IPS-NIHi11 (cell line): ENCODE measurements at regions not wholly inside any gene's neighbourhood (a gene's known extent, or its start where the extent isn't known, plus 50 kb on each side); places are given as distances from the start of the nearest gene placed in this dataset.
"Not testable (repeated sequence)": the region's sequence is repeated elsewhere in the genome, so short reads cannot be mapped to it uniquely, and the experiment has no call there.

Experiments
- DNase-seq: peaks from one replicate; pipeline ENCODE4 v3.0.0; 2012; ENCODE audit warnings: mixed read lengths, low spot score

DNA sequence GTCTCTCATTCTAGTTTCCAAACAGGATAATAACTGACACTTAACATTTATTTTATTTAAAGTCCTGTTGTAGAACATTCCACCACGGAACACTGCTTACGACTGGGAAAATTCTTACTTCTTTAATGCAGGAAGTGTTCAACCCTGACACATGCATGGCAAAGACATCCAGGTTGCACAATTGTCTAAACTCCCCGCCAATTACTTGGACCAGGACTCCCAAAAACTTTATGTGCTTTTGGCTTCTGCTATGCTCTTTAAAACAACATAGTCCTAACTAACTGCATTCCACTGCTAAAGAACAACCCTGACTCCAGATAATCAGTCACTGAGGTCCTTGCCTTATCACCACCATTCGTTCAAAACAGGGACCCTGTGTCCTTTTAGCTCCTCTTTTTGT, 995.8 kb downstream of the LTN1 start:
- DNase-seq = not testable (repeated sequence)

DNA sequence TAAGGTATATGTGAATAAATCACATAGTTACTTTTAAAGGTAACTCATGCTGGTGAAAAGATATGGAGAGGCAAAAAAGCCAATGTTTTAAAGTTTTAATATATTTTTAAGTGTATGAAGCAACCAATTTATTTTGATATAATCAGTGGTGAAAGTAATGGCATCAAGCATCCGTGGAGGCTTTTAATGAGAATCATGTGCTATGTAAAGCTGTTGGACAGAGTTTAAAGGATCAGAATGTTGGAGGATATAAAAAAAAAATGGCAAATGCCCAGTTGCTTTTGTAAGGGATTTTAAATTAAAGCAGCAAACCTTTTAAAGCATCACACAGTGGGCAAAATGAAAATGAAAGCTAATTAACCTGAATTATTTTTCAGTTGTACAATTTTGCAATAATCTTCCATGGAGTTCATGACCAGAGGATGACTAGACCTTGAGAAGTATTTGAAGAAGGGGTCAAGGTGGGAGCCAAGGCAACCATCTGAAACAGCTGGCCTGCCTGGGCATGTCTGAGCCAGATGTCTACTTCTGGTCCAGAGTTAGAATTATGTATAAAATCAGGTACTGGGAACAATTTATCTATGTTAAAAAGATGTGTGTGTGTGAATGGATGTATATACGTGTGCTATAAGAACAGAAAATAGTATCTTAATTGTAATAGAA, 1007.9 kb downstream of the LTN1 start:
- DNase-seq = not testable (repeated sequence)

- not testable (repeated sequence) for DNase-seq
Measured at GRCh38 chr21:27979446-27979845, 1012.6 kb upstream of the ADAMTS5 start.

DNA sequence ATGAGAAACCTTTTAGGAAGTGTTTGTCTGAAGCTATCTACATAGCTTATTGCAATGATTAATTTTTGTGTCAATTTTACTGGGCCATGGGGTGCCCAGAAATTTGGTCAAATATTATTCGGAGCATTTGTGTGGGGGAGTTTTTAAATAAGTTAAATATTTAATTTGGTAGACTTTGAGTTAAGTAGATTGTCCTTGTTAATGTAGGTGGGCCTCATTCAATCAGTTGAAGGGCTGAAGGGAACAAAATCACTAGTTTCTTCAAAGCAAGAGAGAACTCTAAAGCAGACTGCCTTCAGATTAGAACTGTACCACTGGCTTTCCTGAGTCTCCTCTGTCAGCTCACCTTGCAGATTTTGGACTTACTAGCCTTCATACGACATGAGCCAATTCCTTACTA, 1008.6 kb upstream of the ADAMTS5 start:
- no peak for DNase-seq

GRCh38 chr21:27974152-27974551, 1007.3 kb upstream of the ADAMTS5 start:
- DNase-seq = not testable (repeated sequence)

DNA sequence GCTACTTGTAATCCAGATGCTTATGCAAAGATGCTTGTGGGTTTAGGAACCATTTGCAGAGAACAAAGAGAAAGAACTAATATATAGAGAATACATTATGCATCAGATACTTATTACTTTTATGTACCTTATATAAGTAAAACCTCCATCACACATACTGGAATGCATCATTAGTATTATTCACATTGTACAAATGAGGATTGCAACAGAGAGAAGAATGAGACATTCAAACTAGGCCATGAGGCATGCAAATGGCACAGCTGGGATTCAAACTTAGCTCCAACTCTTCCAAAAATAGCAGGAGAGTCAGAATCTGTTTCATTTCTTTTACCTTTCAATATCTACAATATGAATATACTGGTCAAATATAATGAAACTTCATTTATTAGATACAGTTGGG, 1001.4 kb upstream of the ADAMTS5 start:
- not testable (repeated sequence) for DNase-seq

DNA sequence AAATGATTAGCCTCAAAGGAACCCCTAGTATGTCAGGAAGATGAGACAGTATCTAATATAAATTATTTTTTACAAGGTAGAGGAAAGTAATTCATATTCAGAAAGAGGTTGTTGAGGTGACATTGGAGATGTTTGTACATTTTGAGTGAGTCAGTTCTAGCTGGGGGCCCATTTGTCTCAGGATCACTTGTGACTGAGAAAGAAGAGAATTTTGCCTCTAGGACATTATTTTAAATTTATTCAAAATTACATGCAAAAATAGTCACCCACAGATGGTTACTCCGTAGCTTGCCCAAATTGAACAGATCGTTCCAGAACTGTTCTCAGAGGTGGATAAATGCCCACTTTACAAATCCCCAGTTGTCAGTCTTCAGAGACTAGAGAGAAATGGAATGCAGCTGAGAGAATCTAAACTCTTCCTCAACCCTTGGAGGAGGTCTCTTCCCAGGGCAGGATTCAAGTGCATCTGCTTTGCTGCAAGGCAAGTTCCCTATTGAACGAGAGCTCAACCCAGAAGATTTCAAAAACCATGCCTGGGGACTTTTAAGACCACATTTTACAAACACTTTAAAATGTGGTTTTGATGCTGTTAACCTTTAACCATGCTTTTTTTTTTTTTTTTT, 987.8 kb upstream of the ADAMTS5 start:
- DNase-seq = no peak

- no peak for DNase-seq
Measured at GRCh38 chr21:27953340-27954045, 986.6 kb upstream of the ADAMTS5 start.

DNA sequence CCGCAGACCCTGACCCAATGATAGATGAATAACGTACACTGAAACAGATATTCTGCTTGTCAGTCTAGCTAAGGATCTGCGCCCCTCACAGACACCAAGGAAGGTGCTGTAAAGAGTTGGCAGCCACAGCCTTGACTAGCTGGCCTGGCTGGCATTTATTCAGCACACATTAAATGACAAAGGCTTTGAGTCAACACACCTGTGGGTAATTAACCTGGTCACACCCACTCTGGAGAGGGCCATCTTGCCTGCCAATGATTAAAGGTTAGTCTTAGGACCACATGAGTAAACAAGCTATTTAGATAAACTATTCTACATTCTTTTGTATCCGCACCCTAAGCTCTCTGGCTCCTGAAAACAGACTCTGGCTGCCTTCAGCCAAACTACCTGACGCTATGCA, 982.2 kb upstream of the ADAMTS5 start:
- not testable (repeated sequence) for DNase-seq

GRCh38 chr21:27930108-27930767, 963.4 kb upstream of the ADAMTS5 start:
- DNase-seq = not testable (repeated sequence)

DNA sequence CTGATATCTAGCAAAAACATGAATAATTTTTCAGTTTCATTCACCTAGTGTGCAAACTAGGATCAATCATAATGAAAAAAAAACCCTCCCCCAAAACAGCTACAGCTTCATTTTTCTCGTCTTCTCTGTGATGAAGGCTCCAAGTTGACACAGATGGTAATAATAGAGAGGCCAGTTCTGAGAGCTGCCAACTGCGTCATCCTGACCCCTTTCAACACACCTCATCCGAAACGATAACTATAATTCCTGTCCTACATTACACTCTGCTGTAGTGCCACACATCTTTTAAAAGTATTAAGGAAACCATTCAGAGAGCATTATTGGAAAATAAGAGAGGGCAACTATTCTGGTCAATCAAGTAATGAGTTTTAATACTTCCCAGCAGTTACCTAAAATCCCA, 962.3 kb upstream of the ADAMTS5 start:
- DNase-seq = not testable (repeated sequence)

DNA sequence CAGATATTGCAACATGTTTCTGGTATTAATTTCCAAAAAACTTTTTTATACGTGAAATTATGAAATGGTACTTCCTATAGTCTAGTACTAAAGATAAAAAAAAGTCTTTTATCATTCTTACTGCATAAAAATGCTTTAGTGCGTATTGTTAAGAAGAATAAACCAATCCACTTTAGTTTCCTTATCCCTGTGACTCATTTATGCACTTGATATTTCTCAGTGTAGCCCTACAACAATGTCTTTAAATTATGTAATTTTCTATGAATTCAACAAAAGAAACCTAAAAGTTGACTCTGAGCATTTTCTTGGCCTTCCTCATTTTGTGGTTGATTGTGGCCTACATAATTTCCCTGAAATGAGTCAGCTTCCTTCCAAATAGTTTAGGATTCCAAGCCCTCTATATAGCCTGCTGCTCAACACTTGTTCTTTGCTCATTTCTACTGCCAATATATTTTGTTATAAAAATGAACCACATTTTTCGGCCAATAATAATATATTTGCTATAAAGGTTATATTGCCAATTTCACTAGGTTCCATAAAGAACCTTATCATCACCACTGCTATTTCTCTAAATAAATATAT, 961.7 kb upstream of the ADAMTS5 start:
- not testable (repeated sequence) for DNase-seq

- DNase-seq = not testable (repeated sequence)
Measured at GRCh38 chr21:27921421-27921820, 954.5 kb upstream of the ADAMTS5 start.

GRCh38 chr21:27917966-27918365, 951.1 kb upstream of the ADAMTS5 start:
- DNase-seq = not testable (repeated sequence)

GRCh38 chr21:27916326-27916725, 949.4 kb upstream of the ADAMTS5 start:
- not testable (repeated sequence) for DNase-seq

DNA sequence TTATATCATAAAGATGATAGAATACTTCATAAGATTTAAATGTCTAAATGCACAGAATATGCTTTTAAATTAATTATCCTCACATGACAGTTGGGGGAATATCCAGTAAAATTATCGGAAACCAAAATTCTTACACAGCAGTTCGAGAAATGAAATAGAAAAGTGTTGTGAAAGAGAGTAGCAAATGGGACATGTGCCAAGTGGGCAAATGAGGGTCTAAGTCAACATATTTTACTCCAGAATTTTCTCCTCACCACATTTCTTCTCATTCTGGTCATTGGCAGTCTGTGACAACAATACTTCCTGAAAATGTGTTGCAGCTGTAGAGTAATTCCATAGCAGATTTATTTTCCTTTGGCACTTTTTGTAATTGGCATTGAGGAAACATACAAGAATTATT, 945.2 kb upstream of the ADAMTS5 start:
- DNase-seq = not testable (repeated sequence)

- not testable (repeated sequence) for DNase-seq
Measured at GRCh38 chr21:27909487-27909886, 942.6 kb upstream of the ADAMTS5 start.

DNA sequence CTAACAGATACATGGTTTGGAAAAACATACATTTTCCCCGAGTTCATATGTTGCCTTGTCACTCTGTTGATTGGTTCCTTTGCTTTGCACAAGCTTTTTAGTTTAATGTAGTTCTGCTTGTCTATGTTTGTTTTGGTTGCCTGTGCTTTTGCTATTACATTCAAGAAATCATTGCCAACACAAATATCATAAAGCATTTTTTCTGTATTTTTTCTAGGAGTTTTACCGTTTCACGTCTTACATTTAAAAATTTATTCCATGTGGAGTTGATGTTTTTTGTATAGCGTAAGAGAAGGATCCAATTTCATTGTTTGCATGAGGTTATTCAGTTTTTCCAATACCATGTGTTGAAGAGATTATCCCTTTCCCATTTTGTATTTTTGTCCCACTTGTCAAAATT, 941.9 kb upstream of the ADAMTS5 start:
- DNase-seq = not testable (repeated sequence)

- DNase-seq = not testable (repeated sequence)
Measured at GRCh38 chr21:27902904-27903303, 936.0 kb upstream of the ADAMTS5 start.

DNA sequence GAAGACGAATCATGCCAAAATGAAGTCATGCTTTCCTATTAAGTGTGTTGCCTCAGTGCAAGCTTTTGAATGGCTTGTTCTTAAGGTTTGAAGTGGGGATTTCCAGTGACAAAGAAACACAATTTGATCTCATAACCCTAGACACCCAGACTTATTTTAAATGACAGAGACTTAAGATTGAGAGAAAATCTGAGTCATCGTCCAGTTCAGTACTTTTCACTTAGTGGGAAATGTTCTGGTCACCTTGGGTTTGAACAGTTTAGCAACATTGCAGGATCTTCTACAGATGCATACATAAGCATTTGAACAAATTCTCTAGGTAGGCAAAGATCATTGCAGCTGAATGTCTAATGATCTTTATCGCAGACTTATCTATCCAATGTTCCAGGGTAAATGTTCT, 926.7 kb upstream of the ADAMTS5 start:
- not testable (repeated sequence) for DNase-seq

DNA sequence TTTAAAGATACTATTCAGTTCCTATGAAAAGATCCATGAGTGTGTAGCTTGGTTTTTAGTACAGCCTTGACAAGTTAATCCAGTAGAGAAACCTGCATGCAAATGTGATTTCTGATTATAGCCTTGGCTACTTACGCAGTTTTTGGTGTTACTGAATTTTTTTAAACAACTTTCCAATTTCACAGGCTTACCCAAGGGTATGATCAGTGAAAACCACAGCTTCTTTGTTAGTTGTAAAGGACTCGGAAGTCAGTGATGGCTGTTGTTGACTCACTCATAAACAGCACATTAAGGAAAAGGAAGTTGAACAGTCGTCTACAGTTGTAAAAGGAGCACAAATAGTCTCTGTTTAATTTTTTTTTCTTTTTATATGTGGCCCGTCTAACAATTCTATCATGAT, 924.6 kb upstream of the ADAMTS5 start:
- DNase-seq = not testable (repeated sequence)

DNA sequence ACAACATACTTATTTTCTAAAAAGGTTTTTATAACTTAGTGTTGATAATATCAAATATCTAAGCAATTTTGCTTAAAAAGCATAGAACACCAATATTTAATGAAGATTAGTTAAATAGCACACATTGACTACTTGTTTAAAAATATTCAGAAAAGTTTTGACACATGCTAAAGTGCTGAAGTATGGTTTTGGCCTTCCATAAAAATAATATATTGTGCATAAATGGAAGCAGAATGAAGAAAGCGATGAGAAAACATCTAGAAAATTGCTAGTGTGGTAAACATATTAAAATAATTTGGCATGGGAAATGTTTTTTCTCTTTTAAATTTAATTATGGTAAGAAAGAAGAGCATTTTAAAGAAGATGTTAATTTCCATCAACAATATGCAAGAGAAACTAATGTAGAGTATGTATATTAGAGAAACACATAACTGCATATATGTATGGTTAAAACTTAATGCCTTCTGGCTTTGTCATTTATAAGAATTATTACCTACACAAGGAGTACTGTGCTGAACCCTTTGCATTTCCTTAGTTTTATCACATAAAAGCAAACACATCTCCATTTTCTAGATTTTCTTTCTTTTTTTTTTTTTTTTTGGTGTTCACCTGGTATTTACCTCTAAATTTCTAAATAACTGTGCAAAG, 921.0 kb upstream of the ADAMTS5 start:
- not testable (repeated sequence) for DNase-seq
